H1 (cell line): ENCODE measurements at regions not wholly inside any gene's neighbourhood (a gene's known extent, or its start where the extent isn't known, plus 50 kb on each side); places are given as distances from the start of the nearest gene placed in this dataset.

Source experiments
- BCL11A ChIP-seq, 2 experiments: IDR thresholded peaks; one replicate each; pipeline ENCODE4 v1.6.1; 2011; ENCODE audit warnings: low read depth in 2 of 2, low read length in 2 of 2, mild to moderate bottlenecking in 2 of 2
- CTCF ChIP-seq, 3 experiments: IDR thresholded peaks; 1 replicate in 2 of 3; 2 replicates in 1 of 3; pipeline versions ENCODE4 v1.5.1 to v1.6.1; 2011; ENCODE audit warnings: low read length in 3 of 3, mild to moderate bottlenecking in 3 of 3, inconsistent platforms in 2 of 3, low read depth in 1 of 3, moderate library complexity in 1 of 3; ENCODE audit not compliant: insufficient read depth in 1 of 3; ENCODE audit errors: control extremely low read depth in 1 of 3
- EP300 ChIP-seq, 2 experiments: IDR thresholded peaks; 1 replicate in 1 of 2; 2 replicates in 1 of 2; pipeline ENCODE4 v1.6.1; 2011 to 2012; ENCODE audit warnings: low read depth in 2 of 2, low read length in 2 of 2, mild to moderate bottlenecking in 2 of 2, borderline replicate concordance in 1 of 2, inconsistent platforms in 1 of 2, moderate library complexity in 1 of 2
- EZH2 ChIP-seq: fragments of 200-600 bp; sonication (generic); IDR thresholded peaks from 2 replicates; pipeline ENCODE4 v1.7.1; 2012; ENCODE audit warnings: low read depth, mild to moderate bottlenecking, moderate library complexity, low read length, inconsistent platforms; ENCODE audit not compliant: severe bottlenecking
- MAFK ChIP-seq: IDR thresholded peaks from 2 replicates; pipeline ENCODE4 v1.6.1; 2012; ENCODE audit warnings: low read depth, mild to moderate bottlenecking, improper control_type of control experiment, low read length
- POLR2A ChIP-seq, 2 experiments: IDR thresholded peaks; 1 replicate in 1 of 2; 2 replicates in 1 of 2; pipeline ENCODE4 v1.6.1; 2011; ENCODE audit warnings: low read depth in 2 of 2, low read length in 2 of 2, mild to moderate bottlenecking in 2 of 2; ENCODE audit errors: control extremely low read depth in 1 of 2
- POLR2AphosphoS5 ChIP-seq: IDR thresholded peaks from 2 replicates; pipeline ENCODE4 v1.6.1; 2011; ENCODE audit warnings: low read depth, low read length
- RNF2 ChIP-seq: fragments of 200-900, 300-1000 bp; sonication (generic); IDR thresholded peaks from 2 replicates; pipeline ENCODE4 v1.7.1; 2016; ENCODE audit warnings: borderline replicate concordance, low read depth, mild to moderate bottlenecking, antibody characterized with exemption, low read length; ENCODE audit not compliant: poor library complexity, severe bottlenecking; ENCODE audit errors: missing control alignments
- SP2 ChIP-seq: IDR thresholded peaks from 2 replicates; pipeline ENCODE4 v1.6.1; 2012; ENCODE audit warnings: mild to moderate bottlenecking, low read length, inconsistent platforms
- ZNF274 ChIP-seq: IDR thresholded peaks from 2 replicates; pipeline ENCODE4 v1.7.0; 2012; ENCODE audit warnings: low read length, borderline replicate concordance; ENCODE audit errors: extremely low read depth

GRCh38 chr12:37565112-37565511 lies 751.5 kb upstream of the ALG10B start:
- TF ChIP-seq POLR2AphosphoS5 (no peak), CTCF (IDR thresholded peaks at IDR 0.05; ENCODE audit: control extremely low read depth in 1 of 3, insufficient read depth in 1 of 3, low read depth in 1 of 3, low read length in 3 of 3) (no peak), POLR2A (IDR thresholded peaks at IDR 0.05; ENCODE audit: control extremely low read depth in 1 of 2, low read depth in 2 of 2, low read length in 2 of 2) (no peak), EZH2 (no peak), SP2 (no peak), MAFK (no peak), RNF2 (no peak), BCL11A (IDR thresholded peaks at IDR 0.05; ENCODE audit: low read depth in 2 of 2, low read length in 2 of 2) (no peak), EP300 (IDR thresholded peaks at IDR 0.05; ENCODE audit: borderline replicate concordance in 1 of 2, low read depth in 2 of 2, low read length in 2 of 2) (no peak), ZNF274 (no peak)
